Osteoblast (primary cell): ENCODE measurements at regions not wholly inside any gene's neighbourhood (a gene's known extent, or its start where the extent isn't known, plus 50 kb on each side); places are given as distances from the start of the nearest gene placed in this dataset.

ENCODE experiments used
- DNase-seq: peaks from one replicate; pipeline ENCODE4 v3.0.0; 2011; ENCODE audit warnings: low spot score, mixed read lengths; ENCODE audit not compliant: insufficient read length; ENCODE audit errors: missing footprints
- H2AFZ ChIP-seq: 2 replicates; pipeline ENCODE4 v1.6.0; 2011; ENCODE audit warnings: mild to moderate bottlenecking, low read length
- H3K27ac ChIP-seq: 2 replicates; pipeline ENCODE4 v1.5.1; 2011; ENCODE audit warnings: mild to moderate bottlenecking, low read depth, low read length, moderate library complexity
- H3K27me3 ChIP-seq: 2 replicates; pipeline ENCODE4 v1.6.0; 2012; ENCODE audit warnings: mild to moderate bottlenecking, control low read depth, inconsistent platforms, low read length, moderate library complexity; ENCODE audit not compliant: insufficient read depth
- H3K36me3 ChIP-seq: 2 replicates; pipeline ENCODE4 v1.5.1; 2011; ENCODE audit warnings: mild to moderate bottlenecking, low read length, control low read depth, moderate library complexity; ENCODE audit not compliant: insufficient read depth
- H3K4me1 ChIP-seq: 2 replicates; pipeline ENCODE4 v1.5.1; 2011; ENCODE audit warnings: mild to moderate bottlenecking, low read length, control low read depth, moderate library complexity; ENCODE audit not compliant: insufficient read depth
- H3K4me2 ChIP-seq: 2 replicates; pipeline ENCODE4 v1.6.0; 2011; ENCODE audit warnings: mild to moderate bottlenecking, low read length; ENCODE audit not compliant: insufficient read depth
- H3K4me3 ChIP-seq: fragments of 200-600 bp; sonication (generic); 3 replicates; pipeline ENCODE4 v1.5.1; 2012; ENCODE audit warnings: mild to moderate bottlenecking, low read length, inconsistent platforms; ENCODE audit not compliant: insufficient read depth
- H3K79me2 ChIP-seq: 2 replicates; pipeline ENCODE4 v1.6.0; 2012; ENCODE audit warnings: mild to moderate bottlenecking, low read length, control low read depth, inconsistent platforms; ENCODE audit not compliant: insufficient read depth
- H3K9me3 ChIP-seq: 2 replicates; pipeline ENCODE4 v1.5.1; 2011; ENCODE audit warnings: low read depth, low read length, control low read depth
- H4K20me1 ChIP-seq: 2 replicates; pipeline ENCODE4 v1.6.0; 2012; ENCODE audit warnings: mild to moderate bottlenecking, low read length, control low read depth; ENCODE audit not compliant: insufficient read depth
- CTCF ChIP-seq: IDR thresholded peaks from 2 replicates; pipeline ENCODE4 v1.5.1; 2011; ENCODE audit warnings: mild to moderate bottlenecking, low read depth, low read length, moderate library complexity; ENCODE audit errors: extremely low read depth

DNA sequence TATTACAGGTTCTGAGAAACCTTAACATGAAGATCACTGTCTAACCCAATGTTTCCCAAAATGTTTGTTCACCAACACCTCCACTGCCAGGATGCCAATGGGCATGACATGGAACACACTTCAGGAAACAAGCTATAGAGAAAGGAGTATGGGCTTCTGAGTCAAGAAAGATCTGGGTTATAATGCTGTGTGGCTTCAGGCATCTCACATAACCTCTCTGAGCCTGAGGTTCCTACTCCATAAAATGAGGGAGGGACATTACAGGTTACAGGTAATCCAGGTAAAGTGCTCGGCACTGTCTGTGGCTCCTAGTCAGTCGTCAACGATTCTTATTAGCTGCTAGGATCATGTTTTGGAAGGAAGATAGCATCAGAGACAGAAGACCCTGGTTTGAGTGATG lies 126.4 kb upstream of the SMAD3 start:
- no peak overlapping the region for H3K4me2 ChIP-seq

DNA sequence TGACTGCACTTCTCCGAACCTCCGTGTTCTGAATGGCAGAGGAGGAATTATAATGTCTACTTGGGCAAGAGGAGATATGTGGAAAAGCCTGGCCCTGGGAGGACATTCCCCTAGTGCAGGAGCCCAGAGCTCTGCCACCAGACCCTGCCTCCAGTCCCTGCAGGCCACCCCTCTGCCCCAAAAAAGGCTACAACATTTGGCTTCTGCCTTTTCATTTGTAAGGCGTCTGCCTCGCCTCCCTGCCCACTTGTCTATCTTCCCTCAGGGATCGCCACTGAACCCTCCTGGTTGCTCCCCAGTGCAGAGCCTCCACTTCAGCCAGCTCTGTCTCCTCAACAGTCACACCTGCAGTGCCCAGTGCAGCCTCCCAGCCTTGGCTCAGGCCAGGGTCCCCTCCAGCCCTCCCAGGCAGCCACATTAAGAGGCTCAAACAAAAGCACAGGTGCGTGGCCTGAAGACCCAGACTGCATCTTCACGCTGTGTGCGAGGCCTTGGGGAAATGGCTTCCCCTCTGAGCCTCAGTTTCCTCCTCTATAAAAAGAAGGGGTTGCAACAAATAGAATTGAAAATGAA lies 125.9 kb upstream of the SMAD3 start:
- no peak for TF ChIP-seq CTCF
- no peak overlapping the region for H3K4me2 ChIP-seq
- no peaks in the 10 kb centered on the region for H3K79me2 ChIP-seq
- H4K20me1 ChIP-seq: no peaks in the 10 kb centered on the region
- H3K4me1 ChIP-seq: peaks cover 19% of the 10 kb centered on the region
- H3K9me3 ChIP-seq: no peaks in the 10 kb centered on the region
- no peak overlapping the region for H3K4me3 ChIP-seq
- DNase-seq: peak; percentile 30
- no peak overlapping the region for H3K27ac ChIP-seq
- no peak overlapping the region for H2AFZ ChIP-seq
- H3K36me3 ChIP-seq: no peaks in the 10 kb centered on the region
- H3K27me3 ChIP-seq: no peaks in the 10 kb centered on the region

More for the DNA sequence above, 126.4 kb upstream of the SMAD3 start:
- Histone ChIP-seq H3K36me3 (no peaks in the 10 kb centered on the region), H3K4me3 (no peak overlapping the region), H3K79me2 (no peaks in the 10 kb centered on the region), H4K20me1 (no peaks in the 10 kb centered on the region), H3K27ac (no peak overlapping the region), H3K27me3 (no peaks in the 10 kb centered on the region), H2AFZ (no peak overlapping the region), H3K4me1 (peaks cover 19% of the 10 kb centered on the region), H3K9me3 (no peaks in the 10 kb centered on the region)
- DNase-seq: no peak
- TF ChIP-seq CTCF: no peak

- H3K9me3 ChIP-seq: no peaks in the 10 kb centered on the region
- peaks cover 19% of the 10 kb centered on the region for H3K4me1 ChIP-seq
- H2AFZ ChIP-seq: no peak overlapping the region
- no peaks in the 10 kb centered on the region for H3K27me3 ChIP-seq
- peak; percentile 84 for DNase-seq
- no peaks in the 10 kb centered on the region for H3K79me2 ChIP-seq
- no peaks in the 10 kb centered on the region for H4K20me1 ChIP-seq
- no peaks in the 10 kb centered on the region for H3K36me3 ChIP-seq
- H3K4me2 ChIP-seq: no peak overlapping the region
- no peak overlapping the region for H3K27ac ChIP-seq
- no peak for TF ChIP-seq CTCF
- H3K4me3 ChIP-seq: no peak overlapping the region
Observed at GRCh38 chr15:66940368-66940767, 125.0 kb upstream of the SMAD3 start.

DNA sequence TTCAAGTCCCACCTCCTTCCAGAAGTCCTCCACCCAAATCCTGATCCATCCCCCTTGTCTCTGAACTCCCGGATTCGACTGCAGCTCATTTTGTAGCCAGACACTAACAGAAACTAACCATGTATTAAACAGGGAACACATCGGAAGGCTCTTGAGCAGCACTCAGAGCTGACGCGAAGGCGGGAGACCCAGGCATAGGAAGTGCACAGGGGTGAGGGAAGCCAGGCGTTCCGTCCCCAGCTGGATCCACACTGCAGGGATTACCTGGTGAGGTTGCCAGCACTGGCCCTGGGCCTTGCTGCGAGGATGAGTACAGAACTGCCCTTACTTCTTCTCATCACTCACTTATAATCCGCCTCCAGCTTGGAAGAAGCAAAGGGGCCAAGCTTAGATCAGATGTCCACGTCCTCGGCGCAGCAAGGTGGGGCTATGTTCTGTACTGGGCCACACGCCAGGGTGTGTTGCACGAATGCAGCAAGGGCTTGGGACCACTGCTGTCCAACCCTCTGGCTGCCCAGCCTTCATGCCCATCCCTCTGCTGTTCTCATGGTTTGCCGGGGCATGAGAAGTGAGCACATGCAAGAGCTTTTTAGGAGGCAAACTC lies 124.2 kb upstream of the SMAD3 start:
- Histone ChIP-seq H3K36me3 (no peaks in the 10 kb centered on the region), H3K4me2 (no peak overlapping the region), H4K20me1 (no peaks in the 10 kb centered on the region)

More for the DNA sequence above, 124.2 kb upstream of the SMAD3 start:
- no peaks in the 10 kb centered on the region for H3K79me2 ChIP-seq
- DNase-seq: peak; percentile 55
- H2AFZ ChIP-seq: no peak overlapping the region
- H3K9me3 ChIP-seq: no peaks in the 10 kb centered on the region
- H3K4me1 ChIP-seq: peaks cover 15% of the 10 kb centered on the region
- no peak overlapping the region for H3K27ac ChIP-seq
- H3K4me3 ChIP-seq: no peak overlapping the region
- TF ChIP-seq CTCF: no peak
- no peaks in the 10 kb centered on the region for H3K27me3 ChIP-seq
